ENCODE measurements at regions not wholly inside any gene's neighbourhood (a gene's known extent, or its start where the extent isn't known, plus 50 kb on each side); places are given as distances from the start of the nearest gene placed in this dataset.

GRCh38 chr6:154611241-154611640 is 100.8 kb upstream of the CNKSR3 start:
- no peak for TF ChIP-seq CTCF (conservative IDR thresholded peaks at IDR 0.05)
- no peak for TF ChIP-seq ZFX (IDR thresholded peaks at IDR 0.05)
- no peak overlapping the region for H3K27ac ChIP-seq

- TF ChIP-seq ZFX (IDR thresholded peaks at IDR 0.05), result no peak
- no peak for TF ChIP-seq CTCF (conservative IDR thresholded peaks at IDR 0.05)
- no peak overlapping the region for H3K27ac ChIP-seq
Measured at GRCh38 chr6:154611847-154612246, 101.4 kb upstream of the CNKSR3 start.

- TF ChIP-seq ZFX (IDR thresholded peaks at IDR 0.05), result no peak
- no peak for TF ChIP-seq CTCF (conservative IDR thresholded peaks at IDR 0.05)
- H3K27ac ChIP-seq, result no peak overlapping the region
Measured at GRCh38 chr6:154613137-154613676, 102.7 kb upstream of the CNKSR3 start.

GRCh38 chr6:154614101-154614500 is 103.6 kb upstream of the CNKSR3 start:
- H3K27ac ChIP-seq, result no peak overlapping the region
- no peak for TF ChIP-seq CTCF (conservative IDR thresholded peaks at IDR 0.05)

- no peak for TF ChIP-seq ZFX (IDR thresholded peaks at IDR 0.05)
- no peak for TF ChIP-seq CTCF (conservative IDR thresholded peaks at IDR 0.05)
- H3K27ac ChIP-seq, result no peak overlapping the region
Measured at GRCh38 chr6:154614641-154615040, 104.2 kb upstream of the CNKSR3 start.

- no peak for TF ChIP-seq ZFX (IDR thresholded peaks at IDR 0.05)
- no peak for TF ChIP-seq CTCF (conservative IDR thresholded peaks at IDR 0.05)
- H3K27ac ChIP-seq, result no peak overlapping the region
Measured at GRCh38 chr6:154615483-154616025, 105.1 kb upstream of the CNKSR3 start.

- no peak overlapping the region for H3K27ac ChIP-seq
- TF ChIP-seq ZFX (IDR thresholded peaks at IDR 0.05) (no peak), CTCF (conservative IDR thresholded peaks at IDR 0.05) (no peak)
Measured at GRCh38 chr6:154617175-154617574, 106.7 kb upstream of the CNKSR3 start.
